Spleen (tissue), 11 donors: ENCODE measurements at regions not wholly inside any gene's neighbourhood (a gene's known extent, or its start where the extent isn't known, plus 50 kb on each side); places are given as distances from the start of the nearest gene placed in this dataset.

Experiments used
- DNase-seq: peaks from one replicate; pipeline ENCODE4 v3.0.0-alpha.2; 2020
- H3K27ac ChIP-seq, 8 donors: fragments of 200-600 bp; sonication (generic) in 7 of 8; 1 replicate in 4 of 8; 2 replicates in 4 of 8; pipeline versions ENCODE4 v1.5.0 to v1.8.0; 2016 to 2021; ENCODE audit warnings: inconsistent platforms in 4 of 8, mild to moderate bottlenecking in 4 of 8, moderate library complexity in 1 of 8
- H3K27me3 ChIP-seq, 7 donors: fragments of 200-600 bp; sonication (generic) in 6 of 7; replicated peaks in 1 of 7; 1 replicate in 4 of 7; 2 replicates in 3 of 7; pipeline versions ENCODE4 v1.5.0 to v1.8.0; 2016 to 2021; ENCODE audit warnings: inconsistent platforms in 3 of 7, mild to moderate bottlenecking in 1 of 7
- H3K36me3 ChIP-seq, 6 donors: fragments of 200-600 bp; sonication (generic) in 5 of 6; 1 replicate in 4 of 6; 2 replicates in 2 of 6; pipeline versions ENCODE4 v1.5.0 to v1.8.0; 2016 to 2021; ENCODE audit warnings: inconsistent platforms in 2 of 6
- H3K4me1 ChIP-seq, 6 donors: fragments of 200-600 bp; sonication (generic) in 5 of 6; 1 replicate in 3 of 6; 2 replicates in 3 of 6; pipeline versions ENCODE4 v1.5.0 to v1.8.0; 2016 to 2021; ENCODE audit warnings: inconsistent platforms in 3 of 6
- H3K4me3 ChIP-seq, 8 donors: fragments of 200-600 bp; sonication (generic) in 7 of 8; 1 replicate in 4 of 8; 2 replicates in 4 of 8; pipeline versions ENCODE4 v1.5.0 to v1.8.0; 2016 to 2021; ENCODE audit warnings: inconsistent platforms in 4 of 8, mild to moderate bottlenecking in 4 of 8, moderate library complexity in 2 of 8
- H3K9me3 ChIP-seq, 8 donors: fragments of 200-600 bp; sonication (generic) in 7 of 8; 1 replicate in 4 of 8; 2 replicates in 4 of 8; pipeline versions ENCODE4 v1.5.0 to v1.8.0; 2016 to 2021; ENCODE audit warnings: inconsistent platforms in 4 of 8
- CTCF ChIP-seq, 11 experiments: fragments of 200-600 bp in 7 of 11; fragments of 450-650 bp in 4 of 11; sonication (generic) in 4 of 11; IDR thresholded peaks in 8 of 11; conservative IDR thresholded peaks in 3 of 11; 1 replicate in 7 of 11; 2 replicates in 4 of 11; pipeline versions ENCODE4 v1.4.0 to v1.8.0; 2016 to 2021; ENCODE audit warnings: antibody characterized with exemption in 11 of 11, inconsistent platforms in 4 of 11, mild to moderate bottlenecking in 1 of 11
- POLR2A ChIP-seq, 3 donors: fragments of 450-650 bp; IDR thresholded peaks; one replicate each; pipeline ENCODE4 v1.5.1; 2017; ENCODE audit warnings: antibody characterized with exemption in 3 of 3, mild to moderate bottlenecking in 1 of 3
- POLR2AphosphoS5 ChIP-seq, 3 donors: sonication (generic); formaldehyde crosslinking; IDR thresholded peaks; one replicate each; pipeline ENCODE4 v1.5.1; 2017; ENCODE audit warnings: antibody characterized with exemption in 3 of 3
- WGBS, 5 donors: extraction: QIAGEN DNeasy Blood & Tissue Kit in 3 of 5; methylation state at CpG; one replicate each; pipeline versions ENCODE4 v1.1.5 to v1.1.7; 2013 to 2018; 5-methylcytosine and 5-hydroxymethylcytosine counted together
- intact Hi-C: fragments of 100-400 bp; cut with DNase I; formaldehyde crosslinking; loops from one replicate; pipeline ENCODE4 v1.15.0; 2023; ENCODE audit warnings: low total_unique reads
- donor health status: healthy with polysubstance abuse.
- donor health status: DM: no; HTN: no; CAD: no; lungs with moderate emphysema.
- donor health status: DM: no; HTN: no; CAD: no.
- donor health status: Bipolar disorder and iron deficiency.
- donor health status: healthy.
- donor health status: DM: no; HTN: no; CAD: no.
- donor health status: DM: yes; HTN: yes; CAD: no.

DNA sequence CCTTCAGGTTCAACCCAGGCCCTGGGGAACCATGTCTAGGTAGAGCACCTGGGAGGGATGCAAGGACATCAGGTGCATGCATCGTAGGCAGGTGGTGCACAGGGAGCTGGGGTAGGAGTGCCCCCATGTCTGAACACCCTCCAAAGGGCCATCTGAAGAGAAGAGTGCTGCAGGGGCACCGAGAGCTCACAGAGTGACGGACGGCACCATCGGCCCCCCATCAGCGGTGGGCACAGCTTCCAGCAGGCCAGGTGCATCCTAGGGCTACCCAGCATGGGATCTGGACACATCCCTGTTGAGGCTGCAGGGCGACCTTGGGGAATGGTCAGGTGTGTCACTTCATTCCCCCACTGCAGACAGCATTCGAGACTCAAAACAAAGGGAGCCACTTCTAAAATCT lies 138.3 kb upstream of the CDH4 start:
- WGBS, 5 donors: 82 to 96% (median 86%) methylated on average over 6 to 8 of the region's 8 CpGs
- no peak for DNase-seq

GRCh38 chr20:61114493-61115175 lies 137.4 kb upstream of the CDH4 start:
- WGBS, 5 donors: 86 to 93% (median 88%) methylated on average over 18 of the region's 18 CpGs
- no peak overlapping the region for H3K27ac ChIP-seq
- no peaks in the 10 kb centered on the region for H3K36me3 ChIP-seq
- H3K4me3 ChIP-seq: no peak overlapping the region
- H3K4me1 ChIP-seq: no peaks in the 10 kb centered on the region
- DNase-seq: no peak
- no peaks in the 10 kb centered on the region for H3K9me3 ChIP-seq
- intact Hi-C loops: no loop called here
- peaks cover 0 to 36% (median 0%) of the 10 kb centered on the region in 7 donors for H3K27me3 ChIP-seq
- TF ChIP-seq POLR2A (IDR thresholded peaks at IDR 0.05) (no peak), POLR2AphosphoS5 (IDR thresholded peaks at IDR 0.05) (no peak), CTCF (IDR thresholded peaks at IDR 0.05 in 8 of 11, conservative IDR thresholded peaks at IDR 0.05 in 3 of 11) (no peak)

More for the DNA sequence above, 138.3 kb upstream of the CDH4 start:
- no peak overlapping the region for H3K27ac ChIP-seq
- no peaks in the 10 kb centered on the region for H3K36me3 ChIP-seq
- peaks cover 0 to 36% (median 0%) of the 10 kb centered on the region in 7 donors for H3K27me3 ChIP-seq
- TF ChIP-seq POLR2A (IDR thresholded peaks at IDR 0.05): no peak
- no peak for TF ChIP-seq POLR2AphosphoS5 (IDR thresholded peaks at IDR 0.05)
- TF ChIP-seq CTCF (IDR thresholded peaks at IDR 0.05 in 8 of 11, conservative IDR thresholded peaks at IDR 0.05 in 3 of 11): no peak
- H3K4me1 ChIP-seq: no peaks in the 10 kb centered on the region
- no peaks in the 10 kb centered on the region for H3K9me3 ChIP-seq
- no peak overlapping the region for H3K4me3 ChIP-seq
- intact Hi-C loops: no loop called here

DNA sequence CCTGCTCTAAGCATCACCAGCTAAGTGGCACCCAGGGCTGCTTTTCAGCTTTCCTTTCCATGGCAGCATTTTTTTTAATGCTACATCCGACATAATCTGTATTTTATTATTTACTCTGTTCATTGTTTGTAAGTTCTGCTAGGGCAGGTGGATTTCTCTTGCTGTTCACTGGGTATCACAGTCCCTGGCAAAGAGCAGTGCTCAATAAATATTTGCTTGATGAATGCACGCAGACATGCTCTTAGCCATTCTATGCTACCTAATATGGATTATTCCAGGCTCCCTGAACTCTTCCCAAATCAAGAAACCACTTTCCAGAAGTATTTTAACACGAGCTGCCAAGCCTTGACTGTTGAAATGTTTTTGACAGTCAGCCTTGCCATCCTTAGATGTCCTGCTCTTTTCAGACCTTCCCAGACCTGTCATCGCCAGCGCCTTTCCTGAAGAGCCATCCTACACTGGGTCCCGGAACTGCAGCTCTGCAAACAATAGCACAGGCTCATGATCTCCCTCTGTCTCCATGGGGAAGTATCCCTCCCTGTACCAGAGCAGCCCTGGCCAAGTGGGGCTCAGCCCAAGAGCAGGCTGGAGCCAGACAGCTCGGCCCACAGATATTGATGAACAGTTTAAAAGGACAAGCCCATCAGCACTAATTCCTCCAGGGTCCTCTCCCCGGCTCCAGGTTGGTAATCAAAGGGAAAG lies 136.5 kb upstream of the CDH4 start:
- no peak overlapping the region for H3K4me3 ChIP-seq
- TF ChIP-seq CTCF (IDR thresholded peaks at IDR 0.05 in 8 of 11, conservative IDR thresholded peaks at IDR 0.05 in 3 of 11) (no peak), POLR2AphosphoS5 (IDR thresholded peaks at IDR 0.05) (no peak), POLR2A (IDR thresholded peaks at IDR 0.05) (no peak)
- 56 to 80% (median 68%) methylated on average over 8 of the region's 8 CpGs for WGBS, 5 donors
- H3K4me1 ChIP-seq: peaks cover 0 to 4% (median 1%) of the 10 kb centered on the region in 6 donors
- peaks cover 0 to 36% (median 0%) of the 10 kb centered on the region in 7 donors for H3K27me3 ChIP-seq
- intact Hi-C loops: no loop called here
- no peak for DNase-seq
- no peaks in the 10 kb centered on the region for H3K36me3 ChIP-seq
- no peak overlapping the region for H3K27ac ChIP-seq
- H3K9me3 ChIP-seq: no peaks in the 10 kb centered on the region

DNA sequence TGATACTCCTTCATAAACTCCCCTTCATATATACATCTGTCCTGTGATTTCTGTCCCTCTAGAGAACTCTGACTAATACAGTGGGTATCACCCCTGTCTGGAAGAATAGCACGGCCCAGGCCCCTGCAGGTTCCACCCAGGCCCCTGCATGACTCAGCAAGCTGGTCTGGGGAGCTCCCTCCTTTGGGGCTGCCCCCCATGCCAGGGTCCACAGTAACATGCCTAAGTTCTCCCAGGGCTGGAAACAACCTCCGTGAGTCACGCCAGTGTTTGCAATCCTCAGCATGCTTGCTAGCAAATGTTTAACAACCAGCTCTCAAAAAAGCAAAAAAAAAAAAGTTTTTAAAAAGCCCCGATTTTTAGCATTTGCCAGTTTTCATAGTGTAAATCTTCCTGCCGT lies 134.3 kb upstream of the CDH4 start:
- no peak for DNase-seq

More for the DNA sequence above, 134.3 kb upstream of the CDH4 start:
- Histone ChIP-seq H3K27me3 (peaks cover 0 to 40% (median 0%) of the 10 kb centered on the region in 7 donors), H3K9me3 (no peaks in the 10 kb centered on the region), H3K36me3 (no peaks in the 10 kb centered on the region), H3K27ac (no peak overlapping the region), H3K4me1 (peaks cover 0 to 6% (median 2%) of the 10 kb centered on the region in 6 donors), H3K4me3 (no peak overlapping the region)
- 78 to 89% (median 80%) methylated on average over 5 of the region's 5 CpGs for WGBS, 5 donors
- intact Hi-C loops: no loop called here
- no peak for TF ChIP-seq POLR2A (IDR thresholded peaks at IDR 0.05)
